Activated naive CD8-positive, alpha-beta T cell treated with anti-CD3 and anti-CD28 coated beads, Interleukin-2, amount 50 U/mL, for 24 hours (primary cell): ENCODE measurements at regions not wholly inside any gene's neighbourhood (a gene's known extent, or its start where the extent isn't known, plus 50 kb on each side); places are given as distances from the start of the nearest gene placed in this dataset.

ENCODE experiments used
- ATAC-seq: fragments of 150-1000 bp; cut with Tn5 transposase; one replicate; pipeline ENCODE4 v1.10.0; 2021
- DNase-seq: peaks from one replicate; pipeline ENCODE4 v3.0.0; 2021
- H3K27ac Mint-ChIP-seq: one replicate; pipeline ENCODE4 v1.8.0; 2021; ENCODE audit warnings: mild to moderate bottlenecking, mixed read lengths
- H3K27me3 Mint-ChIP-seq: one replicate; pipeline ENCODE4 v1.8.0; 2021; ENCODE audit warnings: mixed read lengths
- H3K36me3 Mint-ChIP-seq: one replicate; pipeline ENCODE4 v1.8.0; 2021; ENCODE audit warnings: low read depth, mixed read lengths
- H3K4me1 Mint-ChIP-seq: one replicate; pipeline ENCODE4 v1.8.0; 2021; ENCODE audit warnings: mixed read lengths
- H3K4me3 Mint-ChIP-seq: one replicate; pipeline ENCODE4 v1.8.0; 2021; ENCODE audit warnings: mild to moderate bottlenecking, moderate library complexity, mixed read lengths
- H3K9me3 Mint-ChIP-seq: one replicate; pipeline ENCODE4 v1.8.0; 2021; ENCODE audit warnings: mixed read lengths

- H3K27ac Mint-ChIP-seq, result no peak overlapping the region
- no peaks in the 10 kb centered on the region for H3K36me3 Mint-ChIP-seq
- no peak for ATAC-seq
- H3K9me3 Mint-ChIP-seq, result peaks cover 6% of the 10 kb centered on the region
- no peak for DNase-seq
- H3K4me1 Mint-ChIP-seq, result no peaks in the 10 kb centered on the region
- no peak overlapping the region for H3K4me3 Mint-ChIP-seq
- H3K27me3 Mint-ChIP-seq, result no peaks in the 10 kb centered on the region
Measured at GRCh38 chr18:55856679-55857078, 268.7 kb upstream of the TCF4 start.

- no peaks in the 10 kb centered on the region for H3K36me3 Mint-ChIP-seq
- ATAC-seq (no peak), DNase-seq (no peak)
- H3K9me3 Mint-ChIP-seq, result peaks cover 6% of the 10 kb centered on the region
- no peaks in the 10 kb centered on the region for H3K4me1 Mint-ChIP-seq
- no peak overlapping the region for H3K4me3 Mint-ChIP-seq
- H3K27ac Mint-ChIP-seq, result no peak overlapping the region
- no peaks in the 10 kb centered on the region for H3K27me3 Mint-ChIP-seq
Measured at GRCh38 chr18:55856229-55856628, 268.2 kb upstream of the TCF4 start.

- Mint-ChIP-seq H3K4me3 (no peak overlapping the region), H3K27me3 (no peaks in the 10 kb centered on the region), H3K27ac (no peak overlapping the region), H3K36me3 (no peaks in the 10 kb centered on the region), H3K4me1 (no peaks in the 10 kb centered on the region), H3K9me3 (peaks cover 6% of the 10 kb centered on the region)
- DNase-seq, result no peak
- ATAC-seq, result no peak
Measured at GRCh38 chr18:55853268-55853667, 265.3 kb upstream of the TCF4 start.

GRCh38 chr18:55850904-55851303 lies 262.9 kb upstream of the TCF4 start:
- ATAC-seq, result no peak

GRCh38 chr18:55849391-55849790 lies 261.4 kb upstream of the TCF4 start:
- Mint-ChIP-seq H3K9me3 (peaks cover 2% of the 10 kb centered on the region), H3K27ac (no peak overlapping the region), H3K27me3 (no peaks in the 10 kb centered on the region), H3K4me1 (no peaks in the 10 kb centered on the region), H3K4me3 (no peak overlapping the region), H3K36me3 (no peaks in the 10 kb centered on the region)
- no peak for ATAC-seq
- no peak for DNase-seq

More at GRCh38 chr18:55850904-55851303, 262.9 kb upstream of the TCF4 start:
- DNase-seq, result no peak
- Mint-ChIP-seq H3K9me3 (peaks cover 6% of the 10 kb centered on the region), H3K4me3 (no peak overlapping the region), H3K36me3 (no peaks in the 10 kb centered on the region), H3K4me1 (no peaks in the 10 kb centered on the region), H3K27me3 (no peaks in the 10 kb centered on the region), H3K27ac (no peak overlapping the region)

GRCh38 chr18:55847960-55848359 lies 260.0 kb upstream of the TCF4 start:
- H3K27me3 Mint-ChIP-seq, result no peaks in the 10 kb centered on the region
- DNase-seq, result no peak

GRCh38 chr18:55845221-55845620 lies 257.2 kb upstream of the TCF4 start:
- DNase-seq, result no peak
- Mint-ChIP-seq H3K36me3 (no peaks in the 10 kb centered on the region), H3K27ac (no peak overlapping the region), H3K9me3 (peaks cover 8% of the 10 kb centered on the region), H3K4me1 (no peaks in the 10 kb centered on the region), H3K4me3 (no peak overlapping the region), H3K27me3 (no peaks in the 10 kb centered on the region)
- no peak for ATAC-seq

More at GRCh38 chr18:55847960-55848359, 260.0 kb upstream of the TCF4 start:
- Mint-ChIP-seq H3K9me3 (no peaks in the 10 kb centered on the region), H3K4me3 (no peak overlapping the region), H3K36me3 (no peaks in the 10 kb centered on the region), H3K27ac (no peak overlapping the region), H3K4me1 (no peaks in the 10 kb centered on the region)
- no peak for ATAC-seq

- no peak overlapping the region for H3K4me3 Mint-ChIP-seq
- ATAC-seq (no peak), DNase-seq (no peak)
- H3K27me3 Mint-ChIP-seq, result no peaks in the 10 kb centered on the region
- no peaks in the 10 kb centered on the region for H3K4me1 Mint-ChIP-seq
- no peak overlapping the region for H3K27ac Mint-ChIP-seq
- peaks cover 15% of the 10 kb centered on the region for H3K9me3 Mint-ChIP-seq
- H3K36me3 Mint-ChIP-seq, result no peaks in the 10 kb centered on the region
Measured at GRCh38 chr18:55844382-55844781, 256.4 kb upstream of the TCF4 start.

- Mint-ChIP-seq H3K36me3 (no peaks in the 10 kb centered on the region), H3K9me3 (peaks cover 22% of the 10 kb centered on the region), H3K4me1 (no peaks in the 10 kb centered on the region), H3K27ac (no peak overlapping the region), H3K4me3 (no peak overlapping the region), H3K27me3 (no peaks in the 10 kb centered on the region)
- DNase-seq, result no peak
- ATAC-seq, result no peak
Measured at GRCh38 chr18:55841314-55841713, 253.3 kb upstream of the TCF4 start.

GRCh38 chr18:55840601-55841170 lies 252.7 kb upstream of the TCF4 start:
- Mint-ChIP-seq H3K4me3 (no peak overlapping the region), H3K4me1 (no peaks in the 10 kb centered on the region), H3K27ac (no peak overlapping the region), H3K36me3 (no peaks in the 10 kb centered on the region), H3K27me3 (no peaks in the 10 kb centered on the region), H3K9me3 (peaks cover 22% of the 10 kb centered on the region)
- ATAC-seq (no peak), DNase-seq (no peak)

GRCh38 chr18:55839343-55839742 lies 251.4 kb upstream of the TCF4 start:
- ATAC-seq (peak; percentile 10), DNase-seq (no peak)
- H3K27ac Mint-ChIP-seq, result no peak overlapping the region
- H3K4me3 Mint-ChIP-seq, result no peak overlapping the region
- no peaks in the 10 kb centered on the region for H3K4me1 Mint-ChIP-seq
- H3K36me3 Mint-ChIP-seq, result no peaks in the 10 kb centered on the region
- no peaks in the 10 kb centered on the region for H3K27me3 Mint-ChIP-seq
- peaks cover 25% of the 10 kb centered on the region for H3K9me3 Mint-ChIP-seq

GRCh38 chr18:55838841-55839240 lies 250.8 kb upstream of the TCF4 start:
- Mint-ChIP-seq H3K9me3 (peaks cover 26% of the 10 kb centered on the region), H3K27ac (no peak overlapping the region), H3K36me3 (no peaks in the 10 kb centered on the region), H3K4me1 (no peaks in the 10 kb centered on the region), H3K4me3 (no peak overlapping the region), H3K27me3 (no peaks in the 10 kb centered on the region)
- ATAC-seq (no peak), DNase-seq (no peak)

- DNase-seq, result no peak
- no peak overlapping the region for H3K4me3 Mint-ChIP-seq
- no peaks in the 10 kb centered on the region for H3K36me3 Mint-ChIP-seq
- H3K4me1 Mint-ChIP-seq, result no peaks in the 10 kb centered on the region
- peaks cover 31% of the 10 kb centered on the region for H3K9me3 Mint-ChIP-seq
- H3K27me3 Mint-ChIP-seq, result no peaks in the 10 kb centered on the region
- H3K27ac Mint-ChIP-seq, result no peak overlapping the region
- peak; percentile 15 for ATAC-seq
Measured at GRCh38 chr18:55838319-55838718, 250.3 kb upstream of the TCF4 start.

- DNase-seq (no peak), ATAC-seq (no peak)
- Mint-ChIP-seq H3K4me1 (no peaks in the 10 kb centered on the region), H3K36me3 (no peaks in the 10 kb centered on the region), H3K27me3 (no peaks in the 10 kb centered on the region), H3K4me3 (no peak overlapping the region), H3K9me3 (peaks cover 22% of the 10 kb centered on the region), H3K27ac (no peak overlapping the region)
Measured at GRCh38 chr18:55833543-55833942, 245.6 kb upstream of the TCF4 start.

GRCh38 chr18:55830544-55830943 lies 242.6 kb upstream of the TCF4 start:
- H3K4me1 Mint-ChIP-seq, result no peaks in the 10 kb centered on the region
- DNase-seq (no peak), ATAC-seq (no peak)
- no peak overlapping the region for H3K4me3 Mint-ChIP-seq
- H3K36me3 Mint-ChIP-seq, result no peaks in the 10 kb centered on the region
- no peaks in the 10 kb centered on the region for H3K27me3 Mint-ChIP-seq
- peaks cover 16% of the 10 kb centered on the region for H3K9me3 Mint-ChIP-seq
- no peak overlapping the region for H3K27ac Mint-ChIP-seq

- ATAC-seq (no peak), DNase-seq (no peak)
Measured at GRCh38 chr18:55821219-55821618, 233.2 kb upstream of the TCF4 start.

More at GRCh38 chr18:55821219-55821618, 233.2 kb upstream of the TCF4 start:
- no peak overlapping the region for H3K4me3 Mint-ChIP-seq
- no peak overlapping the region for H3K27ac Mint-ChIP-seq
- H3K36me3 Mint-ChIP-seq, result no peaks in the 10 kb centered on the region
- H3K27me3 Mint-ChIP-seq, result no peaks in the 10 kb centered on the region
- H3K4me1 Mint-ChIP-seq, result no peaks in the 10 kb centered on the region
- H3K9me3 Mint-ChIP-seq, result no peaks in the 10 kb centered on the region
